ENCODE measurements at regions not wholly inside any gene's neighbourhood (a gene's known extent, or its start where the extent isn't known, plus 50 kb on each side); places are given as distances from the start of the nearest gene placed in this dataset.

DNA sequence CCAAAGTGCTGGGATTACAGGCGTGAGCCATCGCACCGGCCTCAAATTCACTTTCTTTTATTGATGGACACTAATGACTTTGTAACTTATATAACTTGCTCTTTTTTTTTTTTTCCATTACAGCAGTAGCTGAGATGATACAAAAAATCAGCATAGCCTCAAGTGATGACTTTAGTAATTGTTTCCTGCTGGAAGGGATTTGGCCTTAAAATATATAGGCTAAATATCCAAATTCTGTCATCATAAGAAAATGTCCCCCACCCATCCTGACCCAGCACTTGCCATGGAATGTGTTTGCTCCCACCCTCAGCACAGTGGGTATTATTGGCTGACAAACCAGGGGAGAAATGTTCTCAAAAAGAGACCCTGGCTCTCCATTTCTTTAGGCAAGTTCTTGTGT, 1264.1 kb upstream of the AUTS2 start:
- Histone ChIP-seq H3K4me1 (ENCODE audit: insufficient read depth, low read length) (no peaks in the 10 kb centered on the region), H3K27me3 (ENCODE audit: insufficient read depth, low read length) (no peaks in the 10 kb centered on the region), H3K27ac (ENCODE audit: low read depth, low read length) (no peak overlapping the region), H3K36me3 (ENCODE audit: insufficient read depth, low read length) (no peaks in the 10 kb centered on the region), H3K4me3 (ENCODE audit: low read length) (no peak overlapping the region), H3K9me3 (ENCODE audit: insufficient read depth, low read depth, low read length) (peaks cover 13% of the 10 kb centered on the region), H3K9ac (ENCODE audit: low read depth, low read length) (no peak overlapping the region)
- WGBS, result 93% methylated on average over 3 of the region's 3 CpGs

DNA sequence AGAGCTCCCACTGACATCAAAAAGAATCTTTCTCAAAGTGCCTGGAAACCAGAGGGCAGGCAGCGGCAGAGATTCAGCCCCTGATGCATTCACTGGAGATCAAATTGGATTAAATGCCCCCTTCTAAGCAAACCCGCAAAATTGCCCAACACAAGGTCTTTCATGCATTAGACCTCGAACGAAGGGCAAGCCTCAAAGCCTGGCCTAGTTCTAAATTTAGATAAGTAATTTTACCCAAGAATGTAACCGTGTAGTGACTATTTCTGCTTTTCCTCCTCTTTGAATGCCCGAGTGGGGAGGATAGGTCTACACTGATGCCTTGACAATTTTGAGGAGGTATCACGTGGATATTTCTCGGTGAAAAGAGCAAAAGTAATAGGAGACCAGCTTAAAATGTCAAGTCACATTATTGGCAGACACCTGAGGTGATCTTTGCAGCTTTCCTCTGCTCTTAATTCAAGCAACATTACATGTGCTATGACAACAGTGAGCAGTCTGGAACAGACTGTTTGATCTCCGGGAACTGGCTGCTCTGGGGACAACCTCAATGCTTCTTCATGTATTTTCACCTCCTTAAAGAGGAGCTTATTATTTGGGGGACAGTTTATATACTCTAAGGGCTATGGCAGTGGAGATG, 1263.5 kb upstream of the AUTS2 start:
- Histone ChIP-seq H3K27ac (ENCODE audit: low read depth, low read length) (no peak overlapping the region), H3K36me3 (ENCODE audit: insufficient read depth, low read length) (no peaks in the 10 kb centered on the region), H3K9me3 (ENCODE audit: insufficient read depth, low read depth, low read length) (peaks cover 13% of the 10 kb centered on the region), H3K4me3 (ENCODE audit: low read length) (no peak overlapping the region), H3K4me1 (ENCODE audit: insufficient read depth, low read length) (no peaks in the 10 kb centered on the region), H3K9ac (ENCODE audit: low read depth, low read length) (no peak overlapping the region), H3K27me3 (ENCODE audit: insufficient read depth, low read length) (no peaks in the 10 kb centered on the region)
- WGBS, result 92% methylated on average over 9 of the region's 9 CpGs

DNA sequence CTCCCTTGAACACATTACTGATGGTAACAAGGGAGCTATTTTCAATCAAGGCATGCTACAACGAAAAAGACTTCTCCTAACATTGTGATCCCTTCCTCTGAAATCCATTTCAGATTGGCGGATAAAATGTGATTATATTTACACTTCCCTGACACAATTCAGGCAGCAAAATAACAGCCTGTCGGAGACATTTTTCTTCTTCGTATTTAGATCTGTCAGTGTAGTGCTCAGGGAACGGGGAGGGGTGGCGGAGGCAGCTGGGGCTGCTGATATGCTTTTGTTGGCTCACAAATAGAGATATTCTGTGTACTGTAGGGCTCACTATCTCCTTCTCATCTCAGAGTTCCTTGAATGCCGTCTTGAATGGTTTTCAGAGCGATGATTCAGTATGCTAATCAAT, 1261.7 kb upstream of the AUTS2 start:
- WGBS, result 90% methylated on average over 8 of the region's 8 CpGs
- Histone ChIP-seq H3K9ac (ENCODE audit: low read depth, low read length) (no peak overlapping the region), H3K27me3 (ENCODE audit: insufficient read depth, low read length) (no peaks in the 10 kb centered on the region), H3K27ac (ENCODE audit: low read depth, low read length) (no peak overlapping the region), H3K4me1 (ENCODE audit: insufficient read depth, low read length) (no peaks in the 10 kb centered on the region), H3K36me3 (ENCODE audit: insufficient read depth, low read length) (no peaks in the 10 kb centered on the region), H3K9me3 (ENCODE audit: insufficient read depth, low read depth, low read length) (0 out of 2 replicates have a peak, but pooled peaks cover 3% of the 10 kb centered on the region), H3K4me3 (ENCODE audit: low read length) (no peak overlapping the region)

DNA sequence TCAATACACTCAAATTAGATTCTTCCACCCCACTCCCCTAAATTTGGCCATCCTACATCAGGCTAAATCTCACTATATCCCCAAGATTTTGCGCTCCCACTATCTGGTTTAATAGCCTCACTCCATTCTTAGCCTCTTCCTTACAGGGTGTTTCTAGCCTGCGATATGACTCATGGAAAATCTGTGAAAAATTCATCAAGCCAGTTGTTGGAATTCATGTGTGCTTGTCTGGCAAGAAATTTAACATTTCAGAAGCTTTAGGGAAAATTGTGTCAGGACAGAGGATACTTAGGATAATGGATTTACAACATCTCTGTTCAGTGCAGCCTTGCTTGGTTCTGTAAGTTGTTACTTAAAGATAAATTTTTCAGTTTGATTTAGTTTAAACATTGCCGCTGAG, 1249.9 kb upstream of the AUTS2 start:
- WGBS, result 98% methylated on average over 3 of the region's 3 CpGs
- no peak overlapping the region for H3K27ac ChIP-seq (ENCODE audit: low read depth, low read length)
- H3K27me3 ChIP-seq (ENCODE audit: insufficient read depth, low read length), result no peaks in the 10 kb centered on the region
- H3K4me1 ChIP-seq (ENCODE audit: insufficient read depth, low read length), result no peaks in the 10 kb centered on the region
- no peak overlapping the region for H3K4me3 ChIP-seq (ENCODE audit: low read length)
- H3K36me3 ChIP-seq (ENCODE audit: insufficient read depth, low read length), result no peaks in the 10 kb centered on the region
- peaks cover 8% of the 10 kb centered on the region; the same call in 1 of the 2 replicates for H3K9me3 ChIP-seq (ENCODE audit: insufficient read depth, low read depth, low read length)
- no peak overlapping the region for H3K9ac ChIP-seq (ENCODE audit: low read depth, low read length)

DNA sequence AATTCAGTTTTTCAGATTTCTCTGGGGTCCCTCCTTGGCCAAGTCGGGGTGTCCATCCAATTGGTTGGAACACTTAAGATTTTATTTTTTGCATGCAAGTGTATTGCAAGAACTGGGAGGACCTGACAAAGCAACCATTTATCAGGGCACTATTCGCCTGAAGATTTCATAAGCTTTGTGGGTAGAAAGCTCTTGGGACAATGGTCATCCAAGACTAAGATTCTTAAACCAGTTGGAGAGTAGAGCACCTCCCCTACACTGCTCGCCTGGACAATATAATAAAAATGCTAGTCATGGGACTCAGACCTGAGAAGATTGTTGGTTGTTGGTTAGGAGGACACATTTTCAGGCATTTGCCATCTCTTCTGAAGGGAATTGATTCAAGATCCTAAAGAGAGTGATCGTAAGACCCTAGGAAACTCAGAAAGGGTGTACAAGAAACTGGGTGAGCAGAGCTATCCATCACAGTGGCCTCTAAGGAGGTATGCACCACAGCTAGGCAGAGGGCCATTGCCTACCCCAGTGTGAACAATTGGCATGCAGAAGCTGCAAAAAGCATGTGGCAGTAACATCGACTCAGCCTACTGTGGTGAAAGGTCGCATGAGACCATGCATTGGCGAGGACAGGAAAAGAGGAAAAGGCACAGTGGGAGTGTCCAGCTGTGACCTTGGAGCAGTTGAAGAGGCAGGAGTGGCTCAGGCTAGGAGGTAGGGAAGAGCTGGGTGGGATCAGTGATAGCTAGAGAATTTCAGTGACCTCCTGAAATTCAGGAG, 1235.3 kb upstream of the AUTS2 start:
- Histone ChIP-seq H3K4me1 (ENCODE audit: insufficient read depth, low read length) (no peaks in the 10 kb centered on the region), H3K36me3 (ENCODE audit: insufficient read depth, low read length) (no peaks in the 10 kb centered on the region), H3K9me3 (ENCODE audit: insufficient read depth, low read depth, low read length) (no peaks in the 10 kb centered on the region), H3K27ac (ENCODE audit: low read depth, low read length) (no peak overlapping the region), H3K27me3 (ENCODE audit: insufficient read depth, low read length) (no peaks in the 10 kb centered on the region), H3K4me3 (ENCODE audit: low read length) (no peak overlapping the region), H3K9ac (ENCODE audit: low read depth, low read length) (no peak overlapping the region)
- 76% methylated on average over 7 of the region's 7 CpGs for WGBS

DNA sequence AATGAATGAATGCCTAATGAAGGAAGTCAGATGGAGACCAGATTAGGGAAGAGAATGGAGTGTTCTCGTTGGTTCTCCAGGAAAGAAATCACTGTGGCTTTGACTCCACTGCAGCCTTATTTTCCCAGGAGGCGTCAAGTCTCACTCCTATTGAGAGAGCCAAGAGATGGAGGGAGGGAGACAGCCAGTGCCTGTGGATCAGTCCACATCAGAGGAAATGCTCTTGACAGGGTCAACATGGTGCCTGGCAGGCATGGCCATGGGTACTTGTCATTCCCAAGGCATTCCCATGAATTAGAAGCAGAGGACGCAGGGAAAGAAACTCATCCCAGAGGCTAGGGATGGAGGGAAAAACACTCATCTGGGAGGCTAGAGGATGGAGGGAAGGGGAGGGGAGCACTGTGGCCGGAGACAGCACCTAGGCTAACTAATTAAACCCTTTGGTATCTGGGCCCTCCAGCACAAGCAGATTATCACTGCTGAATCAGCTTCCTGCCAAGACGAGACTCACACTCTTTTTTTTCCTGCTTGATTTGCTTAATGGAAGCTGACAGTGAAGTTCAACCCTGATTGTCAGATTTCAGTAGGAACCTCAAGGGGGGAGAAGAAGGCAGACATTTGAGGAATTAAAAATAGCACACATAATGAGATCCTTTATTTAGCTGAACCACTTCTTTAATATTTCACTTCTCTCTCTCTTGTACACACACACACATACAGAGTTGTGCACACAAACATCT, 1233.2 kb upstream of the AUTS2 start:
- no peak overlapping the region for H3K27ac ChIP-seq (ENCODE audit: low read depth, low read length)
- WGBS, result 79% methylated on average over 5 of the region's 5 CpGs
- H3K27me3 ChIP-seq (ENCODE audit: insufficient read depth, low read length), result no peaks in the 10 kb centered on the region
- H3K4me1 ChIP-seq (ENCODE audit: insufficient read depth, low read length), result no peaks in the 10 kb centered on the region
- no peaks in the 10 kb centered on the region for H3K9me3 ChIP-seq (ENCODE audit: insufficient read depth, low read depth, low read length)
- no peak overlapping the region for H3K9ac ChIP-seq (ENCODE audit: low read depth, low read length)
- no peaks in the 10 kb centered on the region for H3K36me3 ChIP-seq (ENCODE audit: insufficient read depth, low read length)
- H3K4me3 ChIP-seq (ENCODE audit: low read length), result no peak overlapping the region

DNA sequence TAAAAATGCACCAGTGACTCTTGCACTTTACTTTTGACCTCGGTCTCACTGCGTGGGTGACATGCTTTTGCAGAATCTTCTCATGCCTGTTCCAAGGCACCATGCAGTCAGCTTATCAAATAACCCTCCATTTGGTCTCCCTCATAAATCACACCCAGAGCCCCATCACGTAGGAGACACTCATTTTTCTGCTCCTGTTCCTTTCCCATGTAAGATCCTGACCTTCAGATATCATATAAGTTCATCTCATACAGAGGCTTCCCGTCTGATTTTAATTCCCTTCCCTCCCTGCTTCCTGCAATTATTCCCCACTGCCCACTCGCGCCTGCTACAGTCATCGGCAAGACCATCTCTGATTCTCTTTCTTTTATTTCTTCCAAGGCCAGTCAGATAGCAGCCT, 1226.3 kb upstream of the AUTS2 start:
- no peak overlapping the region for H3K27ac ChIP-seq (ENCODE audit: low read depth, low read length)
- H3K4me3 ChIP-seq (ENCODE audit: low read length), result no peak overlapping the region
- 93% methylated on average over 7 of the region's 7 CpGs for WGBS
- H3K9ac ChIP-seq (ENCODE audit: low read depth, low read length), result no peak overlapping the region
- H3K9me3 ChIP-seq (ENCODE audit: insufficient read depth, low read depth, low read length), result no peaks in the 10 kb centered on the region
- no peaks in the 10 kb centered on the region for H3K4me1 ChIP-seq (ENCODE audit: insufficient read depth, low read length)
- no peaks in the 10 kb centered on the region for H3K27me3 ChIP-seq (ENCODE audit: insufficient read depth, low read length)
- H3K36me3 ChIP-seq (ENCODE audit: insufficient read depth, low read length), result no peaks in the 10 kb centered on the region

DNA sequence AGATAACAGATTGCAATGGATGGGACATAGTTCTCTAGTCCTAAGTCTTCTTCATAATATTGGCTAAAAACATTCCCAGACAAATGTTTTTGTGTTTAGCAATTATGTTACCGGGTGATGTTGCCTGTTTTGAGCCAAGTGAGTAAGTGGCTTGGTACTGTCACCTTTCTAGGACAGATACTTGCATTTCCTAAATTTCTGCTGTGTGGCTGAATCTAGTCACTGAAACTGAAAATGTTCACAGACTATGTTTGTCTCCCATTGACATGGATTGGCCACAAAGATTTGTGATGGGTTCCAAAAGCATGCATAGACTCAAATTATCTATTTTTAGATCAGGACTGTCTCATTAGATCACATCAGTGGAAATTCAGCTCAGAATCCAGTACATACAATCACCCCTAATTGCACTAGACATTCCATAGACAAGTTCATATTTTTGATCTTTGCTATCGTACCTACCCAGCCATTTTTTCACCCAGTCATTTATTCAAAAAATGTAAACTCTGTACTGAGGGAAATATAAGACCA, 1222.1 kb upstream of the AUTS2 start:
- Histone ChIP-seq H3K27ac (ENCODE audit: low read depth, low read length) (no peak overlapping the region), H3K36me3 (ENCODE audit: insufficient read depth, low read length) (no peaks in the 10 kb centered on the region), H3K4me1 (ENCODE audit: insufficient read depth, low read length) (no peaks in the 10 kb centered on the region), H3K9ac (ENCODE audit: low read depth, low read length) (no peak overlapping the region), H3K9me3 (ENCODE audit: insufficient read depth, low read depth, low read length) (no peaks in the 10 kb centered on the region), H3K4me3 (ENCODE audit: low read length) (no peak overlapping the region), H3K27me3 (ENCODE audit: insufficient read depth, low read length) (no peaks in the 10 kb centered on the region)
- 97% methylated on average over 2 of the region's 2 CpGs for WGBS

DNA sequence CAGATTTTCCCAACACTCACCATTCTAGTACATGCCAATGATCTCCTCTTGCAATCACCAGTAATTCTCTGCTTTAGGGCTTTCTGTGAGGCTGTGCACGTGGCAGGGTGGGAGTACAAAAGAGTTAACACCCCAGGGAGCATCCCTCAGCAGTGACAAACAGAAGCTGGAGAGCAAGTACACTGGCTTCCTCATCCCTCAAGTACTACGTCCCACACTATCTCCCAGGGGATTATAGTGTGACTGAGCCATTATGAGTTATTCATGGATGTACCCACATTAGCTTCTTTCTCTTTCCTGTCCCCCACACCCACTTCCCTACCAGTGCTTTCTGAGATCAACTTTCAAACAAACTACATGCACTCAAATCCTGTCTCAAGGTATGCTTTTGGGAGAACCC, 1216.5 kb upstream of the AUTS2 start:
- WGBS, result 60% methylated on average over 1 of the region's 2 CpGs
- Histone ChIP-seq H3K9me3 (ENCODE audit: insufficient read depth, low read depth, low read length) (0 out of 2 replicates have a peak, but pooled peaks cover 2% of the 10 kb centered on the region), H3K9ac (ENCODE audit: low read depth, low read length) (no peak overlapping the region), H3K27ac (ENCODE audit: low read depth, low read length) (no peak overlapping the region), H3K4me1 (ENCODE audit: insufficient read depth, low read length) (no peaks in the 10 kb centered on the region), H3K27me3 (ENCODE audit: insufficient read depth, low read length) (no peaks in the 10 kb centered on the region), H3K36me3 (ENCODE audit: insufficient read depth, low read length) (no peaks in the 10 kb centered on the region), H3K4me3 (ENCODE audit: low read length) (no peak overlapping the region)

DNA sequence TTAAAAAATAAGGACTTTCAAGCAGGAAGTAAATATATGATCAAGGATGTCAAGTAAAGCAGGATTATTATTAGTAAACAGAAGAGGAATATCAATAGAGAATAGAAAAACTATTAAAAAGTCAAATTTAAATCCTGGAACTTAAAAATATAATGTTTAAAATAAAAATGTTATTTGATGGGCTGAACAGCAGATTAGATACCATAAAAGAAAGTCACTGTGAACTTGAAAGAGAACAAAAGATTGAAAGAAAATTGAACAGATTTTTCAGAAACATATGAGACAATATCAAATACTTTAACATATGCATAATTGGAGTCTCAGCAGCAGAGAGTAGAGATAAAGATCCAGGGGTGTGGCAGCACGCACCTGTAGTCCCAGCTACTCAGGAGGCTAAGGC, 1213.7 kb upstream of the AUTS2 start:
- Histone ChIP-seq H3K4me3 (ENCODE audit: low read length) (no peak overlapping the region), H3K27me3 (ENCODE audit: insufficient read depth, low read length) (no peaks in the 10 kb centered on the region), H3K9me3 (ENCODE audit: insufficient read depth, low read depth, low read length) (0 out of 2 replicates have a peak, but pooled peaks cover 2% of the 10 kb centered on the region), H3K4me1 (ENCODE audit: insufficient read depth, low read length) (no peaks in the 10 kb centered on the region), H3K36me3 (ENCODE audit: insufficient read depth, low read length) (no peaks in the 10 kb centered on the region), H3K27ac (ENCODE audit: low read depth, low read length) (no peak overlapping the region), H3K9ac (ENCODE audit: low read depth, low read length) (no peak overlapping the region)
- 95% methylated on average over 1 of the region's 1 CpG for WGBS

DNA sequence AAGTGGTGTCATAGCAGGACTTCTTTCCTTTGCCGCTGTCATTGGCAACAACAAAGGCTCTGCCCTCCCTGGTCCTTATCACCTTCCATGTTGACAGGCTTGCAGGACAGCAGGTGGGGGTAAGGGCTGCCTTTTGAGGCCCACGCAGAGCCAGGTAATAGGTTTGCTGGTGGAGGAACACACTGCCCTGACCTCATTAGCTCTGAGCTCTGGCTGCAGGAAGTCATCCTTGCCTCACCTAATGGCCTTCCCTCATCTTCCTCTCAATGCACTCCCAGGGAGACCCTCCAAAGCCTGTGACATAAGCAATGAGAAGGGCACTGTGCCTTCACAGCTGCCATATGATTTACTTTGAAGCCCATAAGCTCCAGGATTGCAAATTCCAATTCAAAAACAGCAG, 1205.2 kb upstream of the AUTS2 start:
- Histone ChIP-seq H3K9ac (ENCODE audit: low read depth, low read length) (no peak overlapping the region), H3K4me1 (ENCODE audit: insufficient read depth, low read length) (no peaks in the 10 kb centered on the region), H3K27me3 (ENCODE audit: insufficient read depth, low read length) (no peaks in the 10 kb centered on the region), H3K9me3 (ENCODE audit: insufficient read depth, low read depth, low read length) (no peaks in the 10 kb centered on the region), H3K4me3 (ENCODE audit: low read length) (no peak overlapping the region), H3K36me3 (ENCODE audit: insufficient read depth, low read length) (no peaks in the 10 kb centered on the region), H3K27ac (ENCODE audit: low read depth, low read length) (no peak overlapping the region)
- 50% methylated on average over 2 of the region's 2 CpGs for WGBS
